CD4-positive, alpha-beta T cell treated with Interleukin-17A for 1 hour (primary cell): ENCODE measurements at regions not wholly inside any gene's neighbourhood (a gene's known extent, or its start where the extent isn't known, plus 50 kb on each side); places are given as distances from the start of the nearest gene placed in this dataset.

Source experiments
- DNase-seq: peaks from one replicate; pipeline ENCODE4 v3.0.0-alpha.2; 2020

DNA sequence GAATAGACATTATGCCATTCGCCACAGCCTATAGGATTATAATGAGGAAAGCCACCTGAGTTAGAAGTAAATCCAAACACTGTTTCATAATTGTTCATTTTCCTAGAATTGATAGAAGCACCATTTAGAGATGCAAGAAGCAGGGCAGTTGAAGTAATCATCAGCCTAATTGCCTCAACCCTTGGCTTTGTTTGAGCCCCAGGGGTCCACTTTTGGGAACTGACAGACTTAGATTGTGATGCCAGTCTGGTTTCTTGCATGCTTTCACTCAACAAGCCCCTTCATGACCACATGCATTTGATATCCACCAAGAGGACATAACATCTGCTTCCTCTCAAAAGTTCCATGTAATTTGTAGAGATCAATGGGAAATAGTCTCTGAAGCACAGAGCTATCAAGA is 97.2 kb upstream of the COL8A1 start:
- no peak for DNase-seq

DNA sequence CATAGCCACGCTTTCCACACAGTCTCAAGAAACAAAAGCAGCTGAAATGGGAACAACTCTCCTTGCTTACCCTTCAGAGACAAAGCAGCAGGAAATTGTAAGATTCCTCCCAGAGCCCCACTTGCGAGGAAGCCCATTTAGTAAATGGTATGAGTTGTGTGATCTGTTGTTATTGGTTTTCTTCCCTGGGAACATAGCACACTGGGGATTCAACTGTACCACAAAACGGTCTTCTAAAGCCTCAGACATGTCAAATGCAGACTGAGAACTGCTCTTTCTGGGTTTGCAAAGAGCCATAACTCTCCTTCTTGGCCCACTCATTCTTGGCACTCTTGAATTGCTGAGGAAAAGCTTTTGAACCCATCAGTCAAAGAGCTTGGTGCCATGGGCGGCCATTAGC is 101.0 kb upstream of the COL8A1 start:
- no peak for DNase-seq

GRCh38 chr3:99536555-99537314 is 101.7 kb upstream of the COL8A1 start:
- no peak for DNase-seq

- DNase-seq: no peak
Observed at GRCh38 chr3:99534951-99535704, 103.3 kb upstream of the COL8A1 start.

DNA sequence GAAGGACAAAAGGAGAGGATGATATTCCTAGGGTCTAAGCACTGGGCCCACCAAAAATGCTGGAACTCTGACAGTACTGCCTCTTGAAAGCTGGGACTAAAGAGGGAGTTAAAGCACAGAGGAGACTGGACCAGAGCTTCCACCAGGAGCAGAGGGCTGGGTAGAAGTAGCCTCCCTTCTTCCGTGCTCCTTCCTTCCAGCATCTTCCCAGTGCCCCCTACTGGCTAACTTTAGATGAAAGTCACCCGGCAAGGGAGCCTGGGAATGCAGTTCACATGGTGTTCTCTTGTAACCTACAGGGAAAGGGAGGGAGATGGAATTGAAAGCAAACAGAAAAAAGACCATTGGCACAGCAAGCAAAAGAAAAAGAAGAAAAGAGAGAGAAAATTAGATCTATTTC is 106.1 kb upstream of the COL8A1 start:
- no peak for DNase-seq

- no peak for DNase-seq
Observed at GRCh38 chr3:99529265-99529664, 109.1 kb upstream of the COL8A1 start.

DNA sequence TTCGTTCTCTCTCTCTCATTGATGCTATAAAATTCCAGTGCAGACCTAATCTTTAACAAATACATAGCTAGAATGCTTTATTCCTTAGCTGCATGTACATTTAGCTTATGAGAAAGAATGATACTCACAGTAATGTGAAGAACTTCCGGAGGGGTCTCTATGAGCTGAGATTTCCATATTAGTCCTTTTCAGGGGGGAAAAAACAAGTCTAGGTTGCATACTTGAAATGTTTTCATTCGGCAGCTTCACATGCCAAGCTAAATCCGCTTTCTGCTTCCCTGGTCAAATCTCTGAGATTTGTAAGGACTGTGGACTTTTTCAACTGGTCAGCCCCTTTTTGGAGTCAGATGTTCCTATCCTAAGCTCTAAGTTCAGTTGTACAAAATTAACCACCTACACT is 111.5 kb upstream of the COL8A1 start:
- no peak for DNase-seq

DNA sequence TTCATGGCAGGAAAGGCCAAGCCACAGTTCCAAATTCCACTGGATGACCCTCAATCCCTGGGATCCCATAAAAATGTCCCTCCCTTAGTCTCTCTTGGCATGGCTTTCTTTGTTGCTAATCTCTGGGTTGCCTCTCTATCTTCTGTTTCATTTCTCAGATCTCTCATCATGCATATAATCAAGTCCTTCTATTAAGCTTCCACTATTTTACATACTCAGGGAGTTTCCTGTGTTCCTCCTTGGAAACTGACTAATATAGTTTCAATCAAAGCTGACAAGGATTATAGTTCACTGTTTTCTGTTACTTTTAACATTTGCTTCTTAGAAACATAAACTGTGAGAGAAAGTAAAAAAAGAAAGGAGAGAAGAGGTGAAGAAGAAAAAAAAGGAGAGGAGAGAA is 113.8 kb upstream of the COL8A1 start:
- DNase-seq: no peak

- DNase-seq: no peak
Observed at GRCh38 chr3:99523431-99524127, 114.8 kb upstream of the COL8A1 start.

GRCh38 chr3:99522147-99522546 is 116.2 kb upstream of the COL8A1 start:
- no peak for DNase-seq

DNA sequence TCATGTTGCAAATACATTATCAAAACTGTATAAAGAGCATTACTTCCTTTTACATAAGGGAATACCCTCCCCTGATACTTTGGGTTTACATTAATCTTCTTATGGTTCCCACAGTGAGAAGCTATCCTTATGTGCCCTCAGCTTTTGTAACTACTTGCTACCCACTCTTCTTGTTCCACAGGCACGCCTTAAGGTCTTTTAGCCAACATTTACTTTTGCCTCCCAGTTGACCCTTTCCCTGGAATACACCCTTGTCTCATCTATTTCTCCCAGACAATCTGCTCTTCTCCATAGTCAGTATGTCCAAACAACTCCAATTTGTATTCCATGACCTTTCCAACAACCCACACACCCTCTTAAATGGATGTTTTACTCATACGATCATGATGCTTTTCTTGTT is 116.8 kb upstream of the COL8A1 start:
- no peak for DNase-seq

GRCh38 chr3:99520513-99520912 is 117.9 kb upstream of the COL8A1 start:
- no peak for DNase-seq

DNA sequence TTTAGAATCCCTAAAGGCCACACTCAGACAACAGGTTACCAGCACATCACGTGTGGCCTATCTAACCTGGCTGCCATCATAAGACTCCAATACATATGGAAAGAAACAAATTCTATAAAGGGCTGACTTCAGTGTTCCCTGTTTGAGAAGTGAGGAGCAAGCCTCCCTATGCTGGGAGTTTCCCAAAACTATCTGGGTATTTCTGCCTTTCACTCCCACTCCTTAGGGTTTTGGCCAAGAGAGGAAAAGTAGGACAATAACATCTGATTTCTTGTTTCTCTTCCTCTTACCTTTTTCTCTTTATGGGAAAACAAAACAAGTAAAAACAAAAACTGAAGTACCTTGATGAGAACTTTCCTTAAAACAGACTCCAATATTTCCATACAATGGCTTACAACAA is 121.5 kb upstream of the COL8A1 start:
- DNase-seq: no peak

DNA sequence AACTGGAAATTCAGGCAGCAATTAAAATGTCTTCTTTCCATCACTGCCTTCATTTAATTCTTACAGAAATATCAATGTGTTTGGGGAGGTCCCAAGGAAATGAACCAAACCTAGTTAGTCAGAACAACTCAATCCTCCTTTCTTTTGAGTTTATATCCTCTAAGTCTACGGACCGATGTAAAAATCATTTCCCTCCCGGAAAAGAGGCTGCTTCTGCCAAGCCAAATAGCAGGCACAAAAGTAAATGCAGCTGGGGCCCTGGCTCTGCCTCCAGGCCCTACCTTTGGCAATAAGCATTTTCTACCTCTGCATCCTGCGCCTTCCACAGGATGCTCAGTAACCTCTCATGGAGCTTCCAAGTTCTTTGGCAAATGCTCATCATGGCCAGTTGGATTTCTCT is 122.5 kb upstream of the COL8A1 start:
- DNase-seq: no peak

- DNase-seq: no peak
Observed at GRCh38 chr3:99509224-99509623, 129.2 kb upstream of the COL8A1 start.

- DNase-seq: no peak
Observed at GRCh38 chr3:99508191-99508590, 130.2 kb upstream of the COL8A1 start.

GRCh38 chr3:99505646-99506269 is 132.6 kb upstream of the COL8A1 start:
- peak; percentile 16 for DNase-seq

DNA sequence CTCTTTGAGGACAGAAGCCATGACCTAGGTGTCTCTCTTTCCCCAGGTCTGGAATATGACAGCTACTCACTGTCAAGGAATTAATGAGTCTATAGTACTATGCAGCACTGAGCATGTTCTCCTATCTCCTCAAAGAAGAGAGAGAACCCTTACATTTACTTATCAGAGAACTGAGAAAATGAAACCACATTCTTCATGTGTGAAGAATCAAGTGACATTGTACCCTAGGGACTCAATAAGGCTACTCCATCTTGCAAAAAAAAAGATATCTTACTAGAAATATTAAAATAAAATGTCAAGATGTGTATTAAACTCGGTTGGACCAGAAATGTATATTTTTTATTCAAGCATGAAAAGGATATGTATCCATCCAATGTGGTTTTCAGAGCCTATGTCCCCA is 133.2 kb upstream of the COL8A1 start:
- no peak for DNase-seq

GRCh38 chr3:99504258-99504657 is 134.1 kb upstream of the COL8A1 start:
- no peak for DNase-seq

DNA sequence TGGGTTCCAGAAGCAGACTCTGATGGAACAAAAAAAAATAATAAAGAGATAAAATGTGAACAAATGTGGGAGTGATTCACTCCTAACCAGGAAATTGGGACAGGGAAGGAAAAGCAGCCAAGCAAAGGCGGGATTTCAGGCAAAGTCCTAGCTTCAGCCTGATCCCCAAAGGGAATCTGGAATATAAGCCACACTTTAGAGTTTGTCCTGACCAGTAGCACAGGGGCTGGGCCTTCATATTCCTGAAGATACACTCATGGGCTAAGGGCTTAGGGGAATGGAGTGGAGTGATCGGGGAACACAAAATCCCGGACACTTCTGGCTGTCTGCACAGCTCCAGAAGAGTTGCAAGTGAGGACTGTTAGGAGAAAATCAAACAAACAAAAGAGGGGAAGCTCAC is 135.0 kb upstream of the COL8A1 start:
- DNase-seq: no peak

- DNase-seq: no peak
Observed at GRCh38 chr3:99502871-99503270, 135.5 kb upstream of the COL8A1 start.

GRCh38 chr3:99500485-99500884 is 137.9 kb upstream of the COL8A1 start:
- no peak for DNase-seq
